Heart left ventricle (tissue), 13 donors: ENCODE measurements at regions not wholly inside any gene's neighbourhood (a gene's known extent, or its start where the extent isn't known, plus 50 kb on each side); places are given as distances from the start of the nearest gene placed in this dataset.

Experiments
- POLR2A ChIP-seq, 2 donors: fragments of 450-650 bp; IDR thresholded peaks; one replicate each; pipeline ENCODE4 v1.6.1; 2017; ENCODE audit warnings: antibody characterized with exemption in 2 of 2, mild to moderate bottlenecking in 2 of 2, moderate library complexity in 2 of 2
- TF ChIP-seq, protein P1 (sequence below), 12 donors: fragments of 200-600 bp; sonication (generic) in 4 of 12; IDR thresholded peaks; one replicate each; pipeline versions ENCODE4 v1.5.0 to v1.8.0; 2018 to 2022; ENCODE audit warnings: antibody characterized with exemption in 12 of 12, mild to moderate bottlenecking in 5 of 12
- donor health status: ischemic (EF 13 %, LVEDD 7.1; RV severe dilation, severe dysfunction).
- donor health status: DM: no; HTN: yes; CAD: no.
- donor health status: DM: no; HTN: no; CAD: no.
- donor health status: ischemic (EF 25% LVEDD 6.9; RV normal size, moderate dysfunction).
- donor health status: ischemic (EF 25% LVEDD 5.7; RV mildly dilated, moderate dysfunction).
- donor health status: ischemic (EF 35%, LVEDD 5.7; RV mildly dilated, moderate dysfunction).
- donor health status: nonischemic (EF 11% LVEDD 7.7; RV severe dilation, severe dysfunction).
- donor health status: DM: yes; HTN: yes; CAD: no.
- donor health status: PGD.
- donor health status: ischemic (EF 29% LVEDD 5.4; RV normal size, mild dysfunction).
- donor health status: nonischemic (EF 23%, LVEDD 6.1; RV moderate dilation, normal function).

DNA sequence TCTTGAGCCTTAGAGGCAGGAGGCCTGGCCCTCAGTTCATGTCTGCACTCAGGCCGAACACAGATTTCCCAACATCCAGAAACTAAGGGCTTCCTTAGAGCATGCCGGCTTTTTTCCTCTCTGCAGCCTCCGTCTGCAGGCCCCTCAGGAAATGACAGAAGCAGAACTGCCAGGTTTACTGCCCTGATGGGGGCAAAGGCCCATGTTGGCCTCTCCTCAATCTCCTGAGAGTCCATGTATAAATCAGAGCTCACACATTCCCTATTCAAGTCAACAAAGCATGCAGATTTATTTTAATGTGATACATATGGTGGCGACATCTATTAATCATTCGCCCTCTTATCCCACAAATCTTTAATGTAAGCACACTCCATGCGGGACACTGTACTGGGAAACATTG lies 475.6 kb upstream of the HS6ST1 start:
- TF ChIP-seq POLR2A (IDR thresholded peaks at IDR 0.05) = no peak
- TF ChIP-seq, protein P1, sequence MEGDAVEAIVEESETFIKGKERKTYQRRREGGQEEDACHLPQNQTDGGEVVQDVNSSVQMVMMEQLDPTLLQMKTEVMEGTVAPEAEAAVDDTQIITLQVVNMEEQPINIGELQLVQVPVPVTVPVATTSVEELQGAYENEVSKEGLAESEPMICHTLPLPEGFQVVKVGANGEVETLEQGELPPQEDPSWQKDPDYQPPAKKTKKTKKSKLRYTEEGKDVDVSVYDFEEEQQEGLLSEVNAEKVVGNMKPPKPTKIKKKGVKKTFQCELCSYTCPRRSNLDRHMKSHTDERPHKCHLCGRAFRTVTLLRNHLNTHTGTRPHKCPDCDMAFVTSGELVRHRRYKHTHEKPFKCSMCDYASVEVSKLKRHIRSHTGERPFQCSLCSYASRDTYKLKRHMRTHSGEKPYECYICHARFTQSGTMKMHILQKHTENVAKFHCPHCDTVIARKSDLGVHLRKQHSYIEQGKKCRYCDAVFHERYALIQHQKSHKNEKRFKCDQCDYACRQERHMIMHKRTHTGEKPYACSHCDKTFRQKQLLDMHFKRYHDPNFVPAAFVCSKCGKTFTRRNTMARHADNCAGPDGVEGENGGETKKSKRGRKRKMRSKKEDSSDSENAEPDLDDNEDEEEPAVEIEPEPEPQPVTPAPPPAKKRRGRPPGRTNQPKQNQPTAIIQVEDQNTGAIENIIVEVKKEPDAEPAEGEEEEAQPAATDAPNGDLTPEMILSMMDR (IDR thresholded peaks at IDR 0.05) = no peak
